Gastrocnemius medialis (tissue), 4 donors: ENCODE measurements at regions not wholly inside any gene's neighbourhood (a gene's known extent, or its start where the extent isn't known, plus 50 kb on each side); places are given as distances from the start of the nearest gene placed in this dataset.

Source experiments
- POLR2A ChIP-seq, 2 donors: fragments of 450-650 bp; IDR thresholded peaks; one replicate each; pipeline ENCODE4 v1.6.1; 2017; ENCODE audit warnings: antibody characterized with exemption in 2 of 2, mild to moderate bottlenecking in 2 of 2, moderate library complexity in 2 of 2
- TF ChIP-seq, protein P1 (sequence below), 5 experiments: fragments of 450-650 bp in 3 of 5; fragments of 200-600 bp in 2 of 5; sonication (generic) in 2 of 5; IDR thresholded peaks in 4 of 5; conservative IDR thresholded peaks in 1 of 5; 1 replicate in 4 of 5; 2 replicates in 1 of 5; pipeline ENCODE4 v1.5.1; 2016 to 2019; ENCODE audit warnings: antibody characterized with exemption in 5 of 5, mild to moderate bottlenecking in 3 of 5, moderate library complexity in 3 of 5

DNA sequence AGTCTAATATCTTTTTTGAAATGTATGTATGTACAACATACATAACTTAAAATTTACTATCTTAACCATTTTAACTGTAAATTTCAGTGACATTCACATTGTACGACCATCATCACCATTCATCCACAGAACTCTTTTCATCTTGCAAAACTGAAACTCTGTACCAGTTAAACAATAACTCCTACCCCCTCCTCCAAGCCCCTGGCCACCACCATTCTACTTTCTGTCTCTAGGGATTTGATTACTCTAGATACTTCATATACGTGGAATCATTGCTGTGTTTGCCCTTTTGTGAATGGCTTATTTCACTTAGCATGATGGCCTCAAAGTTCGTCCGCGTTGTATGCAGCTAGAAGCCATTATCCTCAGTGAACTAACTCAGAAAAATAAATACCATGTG, 217.0 kb downstream of the METTL4 start:
- TF ChIP-seq, protein P1, sequence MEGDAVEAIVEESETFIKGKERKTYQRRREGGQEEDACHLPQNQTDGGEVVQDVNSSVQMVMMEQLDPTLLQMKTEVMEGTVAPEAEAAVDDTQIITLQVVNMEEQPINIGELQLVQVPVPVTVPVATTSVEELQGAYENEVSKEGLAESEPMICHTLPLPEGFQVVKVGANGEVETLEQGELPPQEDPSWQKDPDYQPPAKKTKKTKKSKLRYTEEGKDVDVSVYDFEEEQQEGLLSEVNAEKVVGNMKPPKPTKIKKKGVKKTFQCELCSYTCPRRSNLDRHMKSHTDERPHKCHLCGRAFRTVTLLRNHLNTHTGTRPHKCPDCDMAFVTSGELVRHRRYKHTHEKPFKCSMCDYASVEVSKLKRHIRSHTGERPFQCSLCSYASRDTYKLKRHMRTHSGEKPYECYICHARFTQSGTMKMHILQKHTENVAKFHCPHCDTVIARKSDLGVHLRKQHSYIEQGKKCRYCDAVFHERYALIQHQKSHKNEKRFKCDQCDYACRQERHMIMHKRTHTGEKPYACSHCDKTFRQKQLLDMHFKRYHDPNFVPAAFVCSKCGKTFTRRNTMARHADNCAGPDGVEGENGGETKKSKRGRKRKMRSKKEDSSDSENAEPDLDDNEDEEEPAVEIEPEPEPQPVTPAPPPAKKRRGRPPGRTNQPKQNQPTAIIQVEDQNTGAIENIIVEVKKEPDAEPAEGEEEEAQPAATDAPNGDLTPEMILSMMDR (IDR thresholded peaks at IDR 0.05 in 4 of 5, conservative IDR thresholded peaks at IDR 0.05 in 1 of 5): no peak
- TF ChIP-seq POLR2A (IDR thresholded peaks at IDR 0.05): no peak
